Endothelial cell of umbilical vein (primary cell): ENCODE measurements at regions not wholly inside any gene's neighbourhood (a gene's known extent, or its start where the extent isn't known, plus 50 kb on each side); places are given as distances from the start of the nearest gene placed in this dataset.

Source experiments
- BruUV-seq: library from RNA; stranded (reverse); fragments of 400-500 nt; replicated peaks from 2 replicates; lab custom pipeline; 2021; lab: Mats Ljungman, UMichigan
- CTCF ChIA-PET: fragments of 300-600, 350-600 bp; sonication (Branson Sonifier 250); formaldehyde crosslinking; loops from one replicate; lab custom pipeline; 2021; ENCODE audit warnings: antibody characterized with exemption, inconsistent platforms; lab: Charles Lee
- POLR2A ChIA-PET: fragments of 300-600, 350-600 bp; sonication (Branson Sonifier 250); formaldehyde crosslinking; loops from one replicate; lab custom pipeline; 2021; ENCODE audit warnings: antibody characterized with exemption, inconsistent platforms; lab: Charles Lee
- DNase-seq: peaks from one replicate; pipeline ENCODE4 v3.0.0-alpha.2; 2011; ENCODE audit warnings: low read depth, low spot score
- FAIRE-seq: peaks from 2 replicates; lab custom pipeline; 2011; peaks lifted over from hg19 to GRCh38; lab: Jason Lieb, UNC
- H2AFZ ChIP-seq: 2 replicates; pipeline ENCODE4 v1.6.0; 2012; ENCODE audit warnings: low read depth, low read length, control low read depth, inconsistent platforms
- H3K27ac ChIP-seq: 2 replicates; pipeline ENCODE4 v1.5.1; 2011; ENCODE audit warnings: low read depth, mild to moderate bottlenecking, control low read depth, low read length, moderate library complexity; ENCODE audit not compliant: insufficient read depth
- H3K27me3 ChIP-seq, 2 experiments: 2 replicates each; pipeline versions ENCODE4 v1.6.0 to v1.6.1; 2011; ENCODE audit warnings: low read length in 2 of 2, mixed read lengths in 1 of 2; ENCODE audit not compliant: control insufficient read depth in 2 of 2, insufficient read depth in 2 of 2
- H3K36me3 ChIP-seq, 2 experiments: 2 replicates in 1 of 2; 3 replicates in 1 of 2; pipeline ENCODE4 v1.5.1; 2011; ENCODE audit warnings: low read length in 2 of 2, mild to moderate bottlenecking in 1 of 2, moderate library complexity in 1 of 2; ENCODE audit not compliant: control insufficient read depth in 2 of 2, insufficient read depth in 2 of 2; ENCODE audit errors: extremely low read depth in 1 of 2
- H3K4me1 ChIP-seq: 3 replicates; pipeline ENCODE4 v1.5.1; 2011; ENCODE audit warnings: mild to moderate bottlenecking, low read length; ENCODE audit not compliant: control insufficient read depth, insufficient read depth; ENCODE audit errors: extremely low read depth
- H3K4me2 ChIP-seq: 2 replicates; pipeline ENCODE4 v1.6.1; 2011; ENCODE audit warnings: low read length, control low read depth, mixed read lengths; ENCODE audit not compliant: insufficient read depth
- H3K4me3 ChIP-seq, 3 experiments: fragments of 200-600 bp in 1 of 3; sonication (generic), shearing (Covaris generic) in 1 of 3; replicated peaks in 1 of 3; 2 replicates each; pipeline ENCODE4 v1.5.1; 2011 to 2016; ENCODE audit warnings: control low read depth in 3 of 3, low read length in 3 of 3, mild to moderate bottlenecking in 2 of 3, inconsistent platforms in 1 of 3, low read depth in 1 of 3, moderate library complexity in 1 of 3; ENCODE audit not compliant: insufficient read depth in 1 of 3
- H3K79me2 ChIP-seq: 2 replicates; pipeline ENCODE4 v1.6.0; 2012; ENCODE audit warnings: low read length, inconsistent platforms; ENCODE audit not compliant: control insufficient read depth, insufficient read depth
- H3K9ac ChIP-seq: replicated peaks from 2 replicates; pipeline ENCODE3; 2011; ENCODE audit warnings: low read length, control low read depth; ENCODE audit not compliant: insufficient read depth; ENCODE audit errors: extremely low read depth
- H3K9me1 ChIP-seq: replicated peaks from 3 replicates; pipeline ENCODE4 v1.6.0; 2011; ENCODE audit warnings: mild to moderate bottlenecking, low read length; ENCODE audit not compliant: control insufficient read depth, insufficient read depth; ENCODE audit errors: extremely low read depth
- H3K9me3 ChIP-seq: replicated peaks from 2 replicates; pipeline ENCODE4 v1.5.1; 2012; ENCODE audit warnings: low read length, inconsistent platforms; ENCODE audit not compliant: control insufficient read depth, insufficient read depth
- H4K20me1 ChIP-seq: replicated peaks from 2 replicates; pipeline ENCODE3; 2011; ENCODE audit warnings: mild to moderate bottlenecking, low read length; ENCODE audit not compliant: control insufficient read depth, insufficient read depth; ENCODE audit errors: extremely low read depth
- EZH2 ChIP-seq: IDR thresholded peaks from 2 replicates; pipeline ENCODE4 v1.6.1; 2012; ENCODE audit warnings: borderline replicate concordance, low read depth, mild to moderate bottlenecking, moderate library complexity, low read length, inconsistent platforms; ENCODE audit not compliant: severe bottlenecking
- FOS ChIP-seq: IDR thresholded peaks from 2 replicates; pipeline ENCODE4 v1.6.1; 2011; ENCODE audit warnings: mild to moderate bottlenecking, low read length, moderate library complexity, borderline replicate concordance; ENCODE audit not compliant: insufficient read depth
- GATA2 ChIP-seq: IDR thresholded peaks from 2 replicates; pipeline ENCODE4 v1.7.0; 2011; ENCODE audit warnings: low read depth, mild to moderate bottlenecking, moderate library complexity, mixed read lengths, low read length; ENCODE audit not compliant: insufficient read length, insufficient read depth
- JUN ChIP-seq: IDR thresholded peaks from 2 replicates; pipeline ENCODE4 v1.6.1; 2011; ENCODE audit warnings: borderline replicate concordance, low read depth; ENCODE audit not compliant: insufficient read length, insufficient read depth
- MYC ChIP-seq: IDR thresholded peaks from one replicate; pipeline ENCODE4 v1.6.1; 2011; ENCODE audit warnings: mild to moderate bottlenecking, low read depth, low read length
- POLR2A ChIP-seq: IDR thresholded peaks from 2 replicates; pipeline ENCODE4 v1.6.1; 2012; ENCODE audit warnings: low read depth, mild to moderate bottlenecking, control low read depth, low read length
- POLR2AphosphoS5 ChIP-seq: IDR thresholded peaks from 2 replicates; pipeline ENCODE4 v1.6.1; 2012; ENCODE audit warnings: low read depth, mild to moderate bottlenecking, control low read depth, low read length, moderate library complexity; ENCODE audit not compliant: insufficient read depth
- dilution Hi-C: fragments of 300-500 bp; cut with MboI; formaldehyde crosslinking; loops from one replicate; pipeline ENCODE4 v1.15.0; 2019; ENCODE audit warnings: low sequenced_read_pairs; ENCODE audit not compliant: extremely low pct_ligation_motif_present
- intact Hi-C: fragments of 100-400 bp; cut with micrococcal nuclease; formaldehyde crosslinking; loops from one replicate; pipeline ENCODE4 v1.10.0; 2022
- TF ChIP-seq, protein P1 (sequence below): IDR thresholded peaks from 2 replicates; pipeline ENCODE4 v1.6.1; 2011; ENCODE audit not compliant: insufficient read depth, insufficient read length
- TF ChIP-seq, protein P2 (sequence below), 2 donors: IDR thresholded peaks; 1 replicate in 1 of 2; 2 replicates in 1 of 2; pipeline ENCODE4 v1.5.1; 2011; ENCODE audit warnings: low read length in 2 of 2, mild to moderate bottlenecking in 2 of 2, moderate library complexity in 2 of 2, control low read depth in 1 of 2, inconsistent platforms in 1 of 2, low read depth in 1 of 2; ENCODE audit not compliant: insufficient read depth in 1 of 2; ENCODE audit errors: extremely low read depth in 1 of 2

DNA sequence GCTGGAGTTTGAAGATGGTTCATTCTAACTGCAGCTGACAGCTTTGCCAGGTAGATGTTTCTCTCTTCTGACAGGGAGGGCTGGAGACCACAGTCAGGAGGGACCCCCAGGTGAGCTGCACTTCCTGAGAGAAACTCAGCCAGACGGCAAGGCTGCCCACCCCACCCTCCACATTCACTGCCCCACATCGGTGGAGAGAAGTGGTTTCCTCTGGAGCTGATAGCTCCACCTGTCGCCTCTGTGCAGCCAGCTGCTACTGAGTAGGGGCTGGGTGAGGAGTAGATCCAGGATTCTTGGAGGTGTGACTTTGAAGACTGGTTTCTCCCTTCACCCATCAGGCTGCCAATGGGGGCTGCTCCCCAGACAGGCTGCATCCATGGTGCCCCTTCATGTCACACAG lies 175.0 kb downstream of the CARTPT start:
- Histone ChIP-seq H3K36me3 (no peaks in the 10 kb centered on the region), H3K27ac (no peak overlapping the region), H3K27me3 (peaks cover 11 to 13% of the 10 kb centered on the region in 2 experiments), H3K9ac (no peak overlapping the region), H3K4me3 (no peak overlapping the region), H3K4me2 (no peak overlapping the region), H4K20me1 (no peaks in the 10 kb centered on the region), H3K9me3 (no peaks in the 10 kb centered on the region), H3K79me2 (no peaks in the 10 kb centered on the region), H3K4me1 (no peaks in the 10 kb centered on the region), H2AFZ (no peak overlapping the region), H3K9me1 (no peaks in the 10 kb centered on the region)
- TF ChIP-seq, protein P1, sequence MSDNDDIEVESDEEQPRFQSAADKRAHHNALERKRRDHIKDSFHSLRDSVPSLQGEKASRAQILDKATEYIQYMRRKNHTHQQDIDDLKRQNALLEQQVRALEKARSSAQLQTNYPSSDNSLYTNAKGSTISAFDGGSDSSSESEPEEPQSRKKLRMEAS: no peak
- TF ChIP-seq FOS: no peak
- no peak for TF ChIP-seq POLR2A
- TF ChIP-seq, protein P2, sequence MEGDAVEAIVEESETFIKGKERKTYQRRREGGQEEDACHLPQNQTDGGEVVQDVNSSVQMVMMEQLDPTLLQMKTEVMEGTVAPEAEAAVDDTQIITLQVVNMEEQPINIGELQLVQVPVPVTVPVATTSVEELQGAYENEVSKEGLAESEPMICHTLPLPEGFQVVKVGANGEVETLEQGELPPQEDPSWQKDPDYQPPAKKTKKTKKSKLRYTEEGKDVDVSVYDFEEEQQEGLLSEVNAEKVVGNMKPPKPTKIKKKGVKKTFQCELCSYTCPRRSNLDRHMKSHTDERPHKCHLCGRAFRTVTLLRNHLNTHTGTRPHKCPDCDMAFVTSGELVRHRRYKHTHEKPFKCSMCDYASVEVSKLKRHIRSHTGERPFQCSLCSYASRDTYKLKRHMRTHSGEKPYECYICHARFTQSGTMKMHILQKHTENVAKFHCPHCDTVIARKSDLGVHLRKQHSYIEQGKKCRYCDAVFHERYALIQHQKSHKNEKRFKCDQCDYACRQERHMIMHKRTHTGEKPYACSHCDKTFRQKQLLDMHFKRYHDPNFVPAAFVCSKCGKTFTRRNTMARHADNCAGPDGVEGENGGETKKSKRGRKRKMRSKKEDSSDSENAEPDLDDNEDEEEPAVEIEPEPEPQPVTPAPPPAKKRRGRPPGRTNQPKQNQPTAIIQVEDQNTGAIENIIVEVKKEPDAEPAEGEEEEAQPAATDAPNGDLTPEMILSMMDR (IDR thresholded peaks at IDR 0.05; ENCODE audit: extremely low read depth in 1 of 2, insufficient read depth in 1 of 2, low read depth in 1 of 2, low read length in 2 of 2): no peak
- TF ChIP-seq POLR2AphosphoS5: no peak
- no peak for TF ChIP-seq EZH2
- no peak for TF ChIP-seq MYC
- TF ChIP-seq GATA2: no peak
- no peak for TF ChIP-seq JUN
- no peak for FAIRE-seq
- POLR2A ChIA-PET: no interaction called here
- dilution Hi-C loops (no loop called here), intact Hi-C loops (no loop called here)
- no peak for DNase-seq
- CTCF ChIA-PET: interaction anchor here (1.2 to 1.8 kb wide), 2 partner anchors 11 to 29 kb away, joined by 3 to 4 read pairs; no protein-coding TSS in a partner anchor
- BruUV-seq: no TSS peak
